ENCODE measurements at regions not wholly inside any gene's neighbourhood (a gene's known extent, or its start where the extent isn't known, plus 50 kb on each side); places are given as distances from the start of the nearest gene placed in this dataset.

GRCh38 chr3:87855211-87855610 lies 203.6 kb downstream of the CGGBP1 start:
- Histone ChIP-seq H3K9ac (ENCODE audit: low read length) (no peak overlapping the region), H3K4me1 (ENCODE audit: low read length) (no peaks in the 10 kb centered on the region), H3K27me3 (replicated peaks; ENCODE audit: insufficient read depth, low read length) (no peaks in the 10 kb centered on the region), H3K4me2 (ENCODE audit: low read depth, low read length) (no peak overlapping the region), H3K4me3 (ENCODE audit: low read length) (no peak overlapping the region), H3K36me3 (replicated peaks; ENCODE audit: insufficient read depth, low read length) (no peaks in the 10 kb centered on the region), H4K20me1 (ENCODE audit: insufficient read depth, low read length) (no peaks in the 10 kb centered on the region), H3F3A (ENCODE audit: insufficient read depth, low read length) (no peaks in the 10 kb centered on the region), H2AFZ (ENCODE audit: low read length) (no peak overlapping the region), H3K9me2 (replicated peaks; ENCODE audit: insufficient read depth, low read length) (no peaks in the 10 kb centered on the region), H3K27ac (ENCODE audit: low read length) (no peak overlapping the region), H3K9me3 (replicated peaks; ENCODE audit: insufficient read depth, low read length) (no peaks in the 10 kb centered on the region), H3K79me2 (ENCODE audit: low read length) (no peaks in the 10 kb centered on the region)
- TF ChIP-seq, protein P1, sequence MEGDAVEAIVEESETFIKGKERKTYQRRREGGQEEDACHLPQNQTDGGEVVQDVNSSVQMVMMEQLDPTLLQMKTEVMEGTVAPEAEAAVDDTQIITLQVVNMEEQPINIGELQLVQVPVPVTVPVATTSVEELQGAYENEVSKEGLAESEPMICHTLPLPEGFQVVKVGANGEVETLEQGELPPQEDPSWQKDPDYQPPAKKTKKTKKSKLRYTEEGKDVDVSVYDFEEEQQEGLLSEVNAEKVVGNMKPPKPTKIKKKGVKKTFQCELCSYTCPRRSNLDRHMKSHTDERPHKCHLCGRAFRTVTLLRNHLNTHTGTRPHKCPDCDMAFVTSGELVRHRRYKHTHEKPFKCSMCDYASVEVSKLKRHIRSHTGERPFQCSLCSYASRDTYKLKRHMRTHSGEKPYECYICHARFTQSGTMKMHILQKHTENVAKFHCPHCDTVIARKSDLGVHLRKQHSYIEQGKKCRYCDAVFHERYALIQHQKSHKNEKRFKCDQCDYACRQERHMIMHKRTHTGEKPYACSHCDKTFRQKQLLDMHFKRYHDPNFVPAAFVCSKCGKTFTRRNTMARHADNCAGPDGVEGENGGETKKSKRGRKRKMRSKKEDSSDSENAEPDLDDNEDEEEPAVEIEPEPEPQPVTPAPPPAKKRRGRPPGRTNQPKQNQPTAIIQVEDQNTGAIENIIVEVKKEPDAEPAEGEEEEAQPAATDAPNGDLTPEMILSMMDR (IDR thresholded peaks at IDR 0.05; ENCODE audit: low read length), result no peak
- TF ChIP-seq EZH2phosphoT487 (IDR thresholded peaks at IDR 0.05; ENCODE audit: low read length), result no peak
- no peak for TF ChIP-seq EZH2 (optimal IDR thresholded peaks at IDR 0.05; ENCODE audit: low read depth, low read length)
- no peak for DNase-seq

DNA sequence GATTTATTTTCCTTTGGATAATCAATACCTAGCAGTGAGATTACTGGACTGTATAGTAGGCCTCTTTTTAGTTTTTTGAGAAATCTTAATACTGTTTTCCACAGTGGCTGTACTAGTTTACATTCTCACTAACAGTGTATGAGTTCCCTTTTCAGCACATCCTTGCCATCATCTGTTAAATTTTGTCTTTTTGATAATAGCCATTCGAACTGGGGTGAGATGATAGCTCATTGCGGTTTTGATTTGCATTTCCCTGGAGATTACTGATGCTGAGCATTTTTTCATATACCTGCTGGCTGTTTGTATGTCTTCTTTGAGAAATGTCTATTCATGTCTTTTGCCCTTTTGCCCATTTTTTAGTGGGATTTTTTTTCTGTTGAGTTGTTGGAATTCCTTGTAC lies 210.8 kb downstream of the CGGBP1 start:
- H4K20me1 ChIP-seq (ENCODE audit: insufficient read depth, low read length), result no peaks in the 10 kb centered on the region
- no peak for DNase-seq
- H3K4me3 ChIP-seq (ENCODE audit: low read length), result no peak overlapping the region
- H3F3A ChIP-seq (ENCODE audit: insufficient read depth, low read length), result no peaks in the 10 kb centered on the region
- H3K36me3 ChIP-seq (replicated peaks; ENCODE audit: insufficient read depth, low read length), result no peaks in the 10 kb centered on the region
- H3K9me3 ChIP-seq (replicated peaks; ENCODE audit: insufficient read depth, low read length), result no peaks in the 10 kb centered on the region
- H2AFZ ChIP-seq (ENCODE audit: low read length), result no peak overlapping the region
- no peak overlapping the region for H3K4me2 ChIP-seq (ENCODE audit: low read depth, low read length)
- no peaks in the 10 kb centered on the region for H3K9me2 ChIP-seq (replicated peaks; ENCODE audit: insufficient read depth, low read length)
- no peak overlapping the region for H3K27ac ChIP-seq (ENCODE audit: low read length)
- H3K4me1 ChIP-seq (ENCODE audit: low read length), result no peaks in the 10 kb centered on the region
- H3K27me3 ChIP-seq (replicated peaks; ENCODE audit: insufficient read depth, low read length), result no peaks in the 10 kb centered on the region
- no peaks in the 10 kb centered on the region for H3K79me2 ChIP-seq (ENCODE audit: low read length)
- TF ChIP-seq EZH2 (optimal IDR thresholded peaks at IDR 0.05; ENCODE audit: low read depth, low read length) (no peak), EZH2phosphoT487 (IDR thresholded peaks at IDR 0.05; ENCODE audit: low read length) (no peak)
- TF ChIP-seq, protein P1 (IDR thresholded peaks at IDR 0.05; ENCODE audit: low read length), result no peak
- H3K9ac ChIP-seq (ENCODE audit: low read length), result no peak overlapping the region

GRCh38 chr3:87837076-87837475 lies 221.7 kb downstream of the CGGBP1 start:
- no peaks in the 10 kb centered on the region for H3K9me3 ChIP-seq (replicated peaks; ENCODE audit: insufficient read depth, low read length)
- H3K4me3 ChIP-seq (ENCODE audit: low read length), result no peak overlapping the region
- H3K27ac ChIP-seq (ENCODE audit: low read length), result no peak overlapping the region
- TF ChIP-seq EZH2phosphoT487 (IDR thresholded peaks at IDR 0.05; ENCODE audit: low read length) (no peak), EZH2 (optimal IDR thresholded peaks at IDR 0.05; ENCODE audit: low read depth, low read length) (no peak)
- TF ChIP-seq, protein P1 (IDR thresholded peaks at IDR 0.05; ENCODE audit: low read length), result no peak
- no peaks in the 10 kb centered on the region for H4K20me1 ChIP-seq (ENCODE audit: insufficient read depth, low read length)
- DNase-seq, result no peak
- H2AFZ ChIP-seq (ENCODE audit: low read length), result no peak overlapping the region
- H3K9ac ChIP-seq (ENCODE audit: low read length), result no peak overlapping the region
- H3F3A ChIP-seq (ENCODE audit: insufficient read depth, low read length), result no peaks in the 10 kb centered on the region
- no peak overlapping the region for H3K4me2 ChIP-seq (ENCODE audit: low read depth, low read length)
- no peaks in the 10 kb centered on the region for H3K4me1 ChIP-seq (ENCODE audit: low read length)
- H3K36me3 ChIP-seq (replicated peaks; ENCODE audit: insufficient read depth, low read length), result no peaks in the 10 kb centered on the region
- no peaks in the 10 kb centered on the region for H3K9me2 ChIP-seq (replicated peaks; ENCODE audit: insufficient read depth, low read length)
- H3K79me2 ChIP-seq (ENCODE audit: low read length), result no peaks in the 10 kb centered on the region
- H3K27me3 ChIP-seq (replicated peaks; ENCODE audit: insufficient read depth, low read length), result no peaks in the 10 kb centered on the region
